ENCODE measurements at regions not wholly inside any gene's neighbourhood (a gene's known extent, or its start where the extent isn't known, plus 50 kb on each side); places are given as distances from the start of the nearest gene placed in this dataset.

DNA sequence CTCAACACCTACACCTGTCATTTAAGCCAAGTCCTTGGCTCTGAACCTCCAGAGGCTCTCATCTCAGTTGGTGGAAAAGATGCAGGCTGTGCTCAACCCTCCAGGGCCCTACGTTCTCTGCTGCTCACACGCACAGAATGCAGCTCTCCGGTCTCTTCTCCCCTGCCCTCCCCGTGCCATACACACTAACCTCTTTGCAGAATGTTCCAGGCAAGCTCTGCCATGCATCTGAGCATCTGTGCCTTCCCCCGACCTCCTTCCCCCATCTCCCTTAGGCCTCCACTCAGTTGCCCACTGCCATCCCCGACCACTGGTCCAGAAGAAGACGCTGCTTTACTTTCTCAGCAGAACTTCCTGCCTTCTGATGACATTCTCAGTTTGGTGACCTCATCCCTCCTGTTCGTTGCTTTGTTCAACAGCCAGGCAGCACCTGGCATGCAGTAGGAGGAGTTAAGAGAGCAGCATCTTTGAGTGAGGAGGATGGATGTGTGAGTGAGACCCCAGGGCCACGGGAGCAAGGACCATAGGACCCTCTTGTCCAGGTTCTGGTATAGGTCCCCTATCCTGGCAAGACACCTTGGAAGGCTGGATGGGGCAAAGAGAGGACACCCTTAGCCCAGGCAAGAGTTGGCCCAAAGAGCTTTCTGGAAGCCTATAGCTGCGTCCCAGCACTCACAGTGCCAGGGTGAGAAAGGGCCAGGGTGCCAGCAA is 598.0 kb downstream of the BRD1 start:
- no peak for TF ChIP-seq POLR2A (IDR thresholded peaks at IDR 0.05)
- TF ChIP-seq, protein P1, sequence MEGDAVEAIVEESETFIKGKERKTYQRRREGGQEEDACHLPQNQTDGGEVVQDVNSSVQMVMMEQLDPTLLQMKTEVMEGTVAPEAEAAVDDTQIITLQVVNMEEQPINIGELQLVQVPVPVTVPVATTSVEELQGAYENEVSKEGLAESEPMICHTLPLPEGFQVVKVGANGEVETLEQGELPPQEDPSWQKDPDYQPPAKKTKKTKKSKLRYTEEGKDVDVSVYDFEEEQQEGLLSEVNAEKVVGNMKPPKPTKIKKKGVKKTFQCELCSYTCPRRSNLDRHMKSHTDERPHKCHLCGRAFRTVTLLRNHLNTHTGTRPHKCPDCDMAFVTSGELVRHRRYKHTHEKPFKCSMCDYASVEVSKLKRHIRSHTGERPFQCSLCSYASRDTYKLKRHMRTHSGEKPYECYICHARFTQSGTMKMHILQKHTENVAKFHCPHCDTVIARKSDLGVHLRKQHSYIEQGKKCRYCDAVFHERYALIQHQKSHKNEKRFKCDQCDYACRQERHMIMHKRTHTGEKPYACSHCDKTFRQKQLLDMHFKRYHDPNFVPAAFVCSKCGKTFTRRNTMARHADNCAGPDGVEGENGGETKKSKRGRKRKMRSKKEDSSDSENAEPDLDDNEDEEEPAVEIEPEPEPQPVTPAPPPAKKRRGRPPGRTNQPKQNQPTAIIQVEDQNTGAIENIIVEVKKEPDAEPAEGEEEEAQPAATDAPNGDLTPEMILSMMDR (IDR thresholded peaks at IDR 0.05), result no peak

All from heart left ventricle (tissue), 13 donors.